Vagina (tissue), 2 donors: ENCODE measurements at regions not wholly inside any gene's neighbourhood (a gene's known extent, or its start where the extent isn't known, plus 50 kb on each side); places are given as distances from the start of the nearest gene placed in this dataset.

Source experiments
- DNase-seq, 2 donors: peaks; one replicate each; pipeline ENCODE4 v3.0.0-alpha.2; 2017; ENCODE audit errors: extremely low spot score in 2 of 2
- H3K27ac ChIP-seq: fragments of 200-600 bp; sonication (generic); one replicate; pipeline ENCODE4 v1.5.1; 2019
- H3K27me3 ChIP-seq: fragments of 200-600 bp; sonication (generic); one replicate; pipeline ENCODE4 v1.5.1; 2019
- H3K36me3 ChIP-seq, 2 donors: fragments of 200-600 bp; sonication (generic); one replicate each; pipeline ENCODE4 v1.5.1; 2017 to 2019
- H3K4me1 ChIP-seq: fragments of 200-600 bp; sonication (generic); one replicate; pipeline ENCODE4 v1.5.1; 2019
- H3K4me3 ChIP-seq, 2 donors: fragments of 200-600 bp; sonication (generic); 1 replicate in 1 of 2; 2 replicates in 1 of 2; pipeline ENCODE4 v1.5.1; 2016 to 2019
- H3K9me3 ChIP-seq: fragments of 200-600 bp; sonication (generic); one replicate; pipeline ENCODE4 v1.5.1; 2019
- POLR2A ChIP-seq, 2 donors: fragments of 450-650 bp; IDR thresholded peaks; one replicate each; pipeline ENCODE4 v1.6.1; 2017; ENCODE audit warnings: antibody characterized with exemption in 2 of 2, mild to moderate bottlenecking in 2 of 2, moderate library complexity in 2 of 2
- POLR2AphosphoS5 ChIP-seq, 2 donors: sonication (generic); formaldehyde crosslinking; IDR thresholded peaks; one replicate each; pipeline ENCODE4 v1.9.0; 2017; ENCODE audit warnings: antibody characterized with exemption in 2 of 2, mild to moderate bottlenecking in 2 of 2, low read depth in 1 of 2; ENCODE audit not compliant: insufficient read depth in 1 of 2
- intact Hi-C: fragments of 100-400 bp; cut with DNase I; formaldehyde crosslinking; loops from one replicate; pipeline ENCODE4 v1.15.1; 2023
- TF ChIP-seq, protein P1 (sequence below), 3 experiments: fragments of 450-650 bp in 2 of 3; fragments of 200-600 bp in 1 of 3; sonication (generic) in 1 of 3; IDR thresholded peaks; one replicate each; pipeline ENCODE4 v1.5.1; 2017 to 2019; ENCODE audit warnings: antibody characterized with exemption in 3 of 3, mild to moderate bottlenecking in 2 of 3, moderate library complexity in 2 of 3

DNA sequence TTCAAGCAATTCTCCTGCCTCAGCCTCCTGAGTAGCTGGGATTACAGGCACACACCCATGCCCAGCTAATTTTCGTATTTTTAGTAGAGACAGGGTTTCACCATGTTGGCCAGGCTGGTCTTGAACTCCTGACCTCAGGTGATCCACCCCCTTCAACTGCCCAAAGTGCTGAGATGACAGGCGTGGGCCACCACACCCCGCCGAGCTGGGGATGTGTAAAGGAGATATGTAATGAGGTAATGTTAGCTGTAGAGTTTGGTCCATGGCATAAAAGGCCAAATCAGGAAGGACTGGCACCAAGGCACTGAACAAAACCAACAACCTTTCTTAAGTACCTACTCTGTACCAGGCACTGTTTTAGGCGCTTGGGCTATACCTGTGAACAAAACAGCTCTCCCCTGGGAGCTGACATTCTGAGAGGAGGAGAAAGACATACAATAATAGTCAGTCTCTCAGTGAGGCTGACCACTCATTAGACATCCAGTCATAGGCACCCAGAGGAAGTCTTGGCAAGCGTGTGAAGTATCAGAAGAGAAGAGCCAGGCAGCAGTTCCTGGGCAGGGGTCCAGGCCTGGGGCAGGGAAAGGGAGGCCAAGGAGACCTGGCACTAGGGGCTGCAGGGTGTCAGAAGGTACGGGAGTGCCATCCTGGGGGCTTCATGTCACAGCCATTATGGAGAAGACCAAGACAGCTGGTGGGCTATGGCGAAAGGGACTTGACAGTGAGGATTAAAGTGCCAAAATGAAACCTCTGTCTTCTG, 164.8 kb upstream of the DTNBP1 start:
- H3K27me3 ChIP-seq, result no peaks in the 10 kb centered on the region
- TF ChIP-seq POLR2A (IDR thresholded peaks at IDR 0.05) (no peak), POLR2AphosphoS5 (IDR thresholded peaks at IDR 0.05; ENCODE audit: insufficient read depth in 1 of 2, low read depth in 1 of 2) (no peak)
- TF ChIP-seq, protein P1, sequence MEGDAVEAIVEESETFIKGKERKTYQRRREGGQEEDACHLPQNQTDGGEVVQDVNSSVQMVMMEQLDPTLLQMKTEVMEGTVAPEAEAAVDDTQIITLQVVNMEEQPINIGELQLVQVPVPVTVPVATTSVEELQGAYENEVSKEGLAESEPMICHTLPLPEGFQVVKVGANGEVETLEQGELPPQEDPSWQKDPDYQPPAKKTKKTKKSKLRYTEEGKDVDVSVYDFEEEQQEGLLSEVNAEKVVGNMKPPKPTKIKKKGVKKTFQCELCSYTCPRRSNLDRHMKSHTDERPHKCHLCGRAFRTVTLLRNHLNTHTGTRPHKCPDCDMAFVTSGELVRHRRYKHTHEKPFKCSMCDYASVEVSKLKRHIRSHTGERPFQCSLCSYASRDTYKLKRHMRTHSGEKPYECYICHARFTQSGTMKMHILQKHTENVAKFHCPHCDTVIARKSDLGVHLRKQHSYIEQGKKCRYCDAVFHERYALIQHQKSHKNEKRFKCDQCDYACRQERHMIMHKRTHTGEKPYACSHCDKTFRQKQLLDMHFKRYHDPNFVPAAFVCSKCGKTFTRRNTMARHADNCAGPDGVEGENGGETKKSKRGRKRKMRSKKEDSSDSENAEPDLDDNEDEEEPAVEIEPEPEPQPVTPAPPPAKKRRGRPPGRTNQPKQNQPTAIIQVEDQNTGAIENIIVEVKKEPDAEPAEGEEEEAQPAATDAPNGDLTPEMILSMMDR (IDR thresholded peaks at IDR 0.05), result no peak
- no peak overlapping the region for H3K27ac ChIP-seq
- no peaks in the 10 kb centered on the region for H3K4me1 ChIP-seq
- peak in 1 of 2 donors; percentile 60 for DNase-seq
- intact Hi-C loops, result no loop called here
- H3K36me3 ChIP-seq, result no peaks in the 10 kb centered on the region
- no peak overlapping the region for H3K4me3 ChIP-seq
- no peaks in the 10 kb centered on the region for H3K9me3 ChIP-seq

DNA sequence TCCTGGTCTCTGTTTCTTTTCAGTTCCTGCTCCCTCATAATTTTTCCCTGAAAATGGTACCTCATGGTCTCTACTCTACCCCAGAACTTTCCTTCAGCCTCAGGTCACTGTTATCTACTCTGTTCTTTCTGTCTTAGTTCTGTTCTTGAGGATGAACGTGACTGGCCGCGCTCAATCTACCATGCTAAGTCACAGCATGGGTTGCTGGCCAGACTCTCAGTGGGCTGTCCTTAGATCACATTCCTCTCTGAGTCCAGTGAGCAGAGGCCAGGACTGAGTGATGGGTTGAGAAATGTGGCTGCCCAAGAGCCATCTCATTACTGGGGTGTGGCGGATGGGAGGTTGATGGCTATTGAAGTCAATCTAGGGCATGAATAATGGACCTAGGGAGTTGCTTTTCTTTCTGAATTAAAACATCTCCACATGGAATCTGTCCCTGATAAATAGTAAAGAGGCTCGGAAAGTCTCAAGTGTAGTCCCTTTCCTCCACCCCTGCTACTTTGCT, 164.0 kb upstream of the DTNBP1 start:
- intact Hi-C loops, result no loop called here
- H3K4me3 ChIP-seq, result no peak overlapping the region
- peak in 1 of 2 donors; percentile 40 for DNase-seq
- no peaks in the 10 kb centered on the region for H3K4me1 ChIP-seq
- H3K27me3 ChIP-seq, result no peaks in the 10 kb centered on the region
- H3K9me3 ChIP-seq, result no peaks in the 10 kb centered on the region
- TF ChIP-seq POLR2A (IDR thresholded peaks at IDR 0.05) (no peak), POLR2AphosphoS5 (IDR thresholded peaks at IDR 0.05; ENCODE audit: insufficient read depth in 1 of 2, low read depth in 1 of 2) (no peak)
- TF ChIP-seq, protein P1 (IDR thresholded peaks at IDR 0.05), result no peak
- H3K27ac ChIP-seq, result no peak overlapping the region
- H3K36me3 ChIP-seq, result no peaks in the 10 kb centered on the region

DNA sequence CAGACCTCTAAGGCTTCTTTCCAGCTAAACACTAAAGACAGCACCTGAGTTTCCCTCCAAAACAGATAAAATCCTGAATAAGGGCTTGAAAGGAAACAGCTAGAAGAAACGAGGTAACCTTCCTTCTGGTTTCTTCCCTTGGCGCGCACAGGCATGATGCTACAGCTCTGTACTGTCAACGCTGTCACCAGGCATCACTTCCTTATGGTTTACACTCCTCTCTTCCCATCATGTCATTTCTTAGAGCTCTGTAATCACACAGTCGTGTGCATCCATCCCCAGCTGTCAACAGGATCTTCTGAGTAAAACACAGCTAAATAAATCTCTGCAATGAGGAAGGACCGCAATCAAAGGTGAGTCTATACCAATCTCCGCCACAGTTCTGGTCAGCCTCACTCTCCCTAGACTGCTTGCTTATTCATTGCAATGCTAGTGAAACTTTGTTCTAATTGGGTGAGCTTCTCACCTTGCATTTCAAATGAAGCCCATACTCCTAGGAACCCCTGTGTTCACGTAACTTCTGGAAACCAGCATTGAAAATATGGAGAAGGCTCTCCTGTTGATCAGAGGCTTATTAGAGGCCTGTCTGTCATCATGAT, 162.6 kb upstream of the DTNBP1 start:
- Histone ChIP-seq H3K4me3 (no peak overlapping the region), H3K27me3 (no peaks in the 10 kb centered on the region), H3K27ac (no peak overlapping the region), H3K9me3 (no peaks in the 10 kb centered on the region), H3K4me1 (no peaks in the 10 kb centered on the region), H3K36me3 (no peaks in the 10 kb centered on the region)
- peak in 1 of 2 donors; percentile 40 for DNase-seq
- TF ChIP-seq POLR2AphosphoS5 (IDR thresholded peaks at IDR 0.05; ENCODE audit: insufficient read depth in 1 of 2, low read depth in 1 of 2) (no peak), POLR2A (IDR thresholded peaks at IDR 0.05) (no peak)
- TF ChIP-seq, protein P1 (IDR thresholded peaks at IDR 0.05), result no peak
- intact Hi-C loops, result no loop called here

DNA sequence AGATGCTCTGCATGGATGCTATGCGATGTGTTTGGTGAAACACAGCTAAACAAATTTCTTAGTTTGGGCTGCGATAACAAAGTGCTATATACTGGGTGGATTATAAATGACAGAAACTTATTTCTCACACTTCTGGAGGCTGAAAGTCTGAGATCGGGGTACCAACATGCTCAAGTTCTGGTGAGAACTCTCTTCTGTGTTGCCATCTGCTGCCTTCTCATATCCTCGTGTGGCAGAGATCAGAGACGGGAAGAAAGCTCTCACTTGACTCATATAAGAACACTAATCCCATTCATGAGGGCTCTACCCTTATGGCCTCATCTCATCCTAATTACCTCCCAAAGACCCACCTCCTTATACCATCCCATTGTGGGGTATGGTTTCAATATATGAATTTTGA, 162.0 kb upstream of the DTNBP1 start:
- H3K36me3 ChIP-seq, result no peaks in the 10 kb centered on the region
- DNase-seq, result no peak
- no peak for TF ChIP-seq POLR2A (IDR thresholded peaks at IDR 0.05)
- no peak for TF ChIP-seq POLR2AphosphoS5 (IDR thresholded peaks at IDR 0.05; ENCODE audit: insufficient read depth in 1 of 2, low read depth in 1 of 2)
- TF ChIP-seq, protein P1 (IDR thresholded peaks at IDR 0.05), result no peak
- H3K4me1 ChIP-seq, result no peaks in the 10 kb centered on the region
- H3K27me3 ChIP-seq, result no peaks in the 10 kb centered on the region
- no peak overlapping the region for H3K4me3 ChIP-seq
- intact Hi-C loops, result no loop called here
- H3K9me3 ChIP-seq, result no peaks in the 10 kb centered on the region
- H3K27ac ChIP-seq, result no peak overlapping the region
